Uterus (tissue), 2 donors: ENCODE measurements at regions not wholly inside any gene's neighbourhood (a gene's known extent, or its start where the extent isn't known, plus 50 kb on each side); places are given as distances from the start of the nearest gene placed in this dataset.

ENCODE experiments used
- CTCF ChIP-seq, 4 experiments: fragments of 200-600 bp in 2 of 4; fragments of 450-650 bp in 2 of 4; sonication (generic) in 2 of 4; IDR thresholded peaks; one replicate each; pipeline ENCODE4 v1.5.1; 2016 to 2019; ENCODE audit warnings: antibody characterized with exemption in 4 of 4, mild to moderate bottlenecking in 2 of 4, moderate library complexity in 1 of 4
- POLR2A ChIP-seq, 2 donors: fragments of 450-650 bp; IDR thresholded peaks; one replicate each; pipeline ENCODE4 v1.6.1; 2016; ENCODE audit warnings: antibody characterized with exemption in 2 of 2, mild to moderate bottlenecking in 1 of 2, moderate library complexity in 1 of 2

GRCh38 chr6:77322604-77323003, 140.7 kb downstream of the HTR1B start:
- TF ChIP-seq CTCF (IDR thresholded peaks at IDR 0.05) (no peak), POLR2A (IDR thresholded peaks at IDR 0.05) (no peak)
